ENCODE measurements at regions not wholly inside any gene's neighbourhood (a gene's known extent, or its start where the extent isn't known, plus 50 kb on each side); places are given as distances from the start of the nearest gene placed in this dataset.
A peak's percentile ranks its signal among the peaks of the same experiment; 100 is the strongest.

DNA sequence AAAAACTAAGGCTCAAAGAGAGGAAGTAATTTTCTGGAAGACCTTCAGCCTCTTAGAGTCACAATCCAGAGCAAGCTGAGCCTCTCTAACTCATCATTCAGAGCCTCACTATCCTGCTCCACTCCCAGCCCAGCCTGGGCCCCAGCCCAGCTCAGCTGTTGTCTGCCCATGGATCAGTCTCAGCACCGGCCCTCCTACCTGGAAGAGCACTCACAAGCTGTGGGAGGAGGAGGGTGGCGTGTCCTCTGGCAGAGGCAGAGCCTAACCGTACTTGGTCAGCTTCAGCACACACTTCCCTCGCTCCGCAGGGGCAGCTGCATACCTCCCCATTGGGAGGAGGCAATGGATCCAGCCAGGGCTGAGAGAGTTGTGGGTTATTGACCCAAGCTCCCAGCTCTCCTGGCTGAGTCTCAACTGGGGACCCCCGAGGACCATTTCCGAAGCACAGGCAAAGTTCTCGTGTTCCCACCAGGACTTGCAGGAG is 66.7 kb upstream of the GPR26 start:
- Mint-ChIP-seq H3K27ac (no peak overlapping the region), H3K4me1 (no peaks in the 10 kb centered on the region), H3K9me3 (peaks cover 2% of the 10 kb centered on the region), H3K4me3 (no peak overlapping the region), H3K27me3 (peaks cover 28% of the 10 kb centered on the region), H3K36me3 (no peaks in the 10 kb centered on the region)
- peak; percentile 44 for ATAC-seq

GRCh38 chr10:123600177-123600576 is 66.0 kb upstream of the GPR26 start:
- H3K36me3 Mint-ChIP-seq: no peaks in the 10 kb centered on the region
- no peak overlapping the region for H3K27ac Mint-ChIP-seq
- H3K27me3 Mint-ChIP-seq: peaks cover 32% of the 10 kb centered on the region
- no peak for ATAC-seq
- peaks cover 2% of the 10 kb centered on the region for H3K9me3 Mint-ChIP-seq
- no peaks in the 10 kb centered on the region for H3K4me1 Mint-ChIP-seq
- no peak overlapping the region for H3K4me3 Mint-ChIP-seq

- Mint-ChIP-seq H3K27ac (no peak overlapping the region), H3K4me1 (no peaks in the 10 kb centered on the region), H3K27me3 (peaks cover 52% of the 10 kb centered on the region), H3K9me3 (peaks cover 2% of the 10 kb centered on the region), H3K4me3 (no peak overlapping the region), H3K36me3 (no peaks in the 10 kb centered on the region)
- no peak for ATAC-seq
Measured at GRCh38 chr10:123603130-123603529, 63.0 kb upstream of the GPR26 start.

DNA sequence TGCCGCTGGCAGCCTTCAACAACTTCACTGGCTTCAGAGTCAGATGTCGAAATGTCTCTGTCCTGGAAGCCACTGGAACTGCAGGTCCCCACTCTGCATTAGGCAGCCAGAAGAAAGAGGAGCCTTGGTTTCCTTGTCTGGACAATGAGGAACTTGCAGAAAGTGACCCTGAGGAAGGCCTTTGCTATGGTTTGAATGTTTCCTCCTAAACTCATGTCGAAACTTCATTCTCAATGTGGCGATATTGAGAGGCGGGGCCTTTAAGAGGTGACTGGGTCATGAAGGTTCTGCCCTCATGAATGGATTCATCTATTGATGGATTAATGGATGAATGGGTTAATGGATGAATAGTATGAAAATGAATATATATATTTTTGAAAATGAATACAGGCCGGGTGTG is 61.6 kb upstream of the GPR26 start:
- no peaks in the 10 kb centered on the region for H3K36me3 Mint-ChIP-seq
- no peak for ATAC-seq
- H3K9me3 Mint-ChIP-seq: peaks cover 2% of the 10 kb centered on the region
- H3K27ac Mint-ChIP-seq: no peak overlapping the region
- H3K27me3 Mint-ChIP-seq: peaks cover 47% of the 10 kb centered on the region
- no peak overlapping the region for H3K4me3 Mint-ChIP-seq
- no peaks in the 10 kb centered on the region for H3K4me1 Mint-ChIP-seq

GRCh38 chr10:123606006-123606405 is 60.1 kb upstream of the GPR26 start:
- ATAC-seq: no peak
- no peaks in the 10 kb centered on the region for H3K4me1 Mint-ChIP-seq
- H3K27me3 Mint-ChIP-seq: peaks cover 46% of the 10 kb centered on the region
- H3K36me3 Mint-ChIP-seq: no peaks in the 10 kb centered on the region
- H3K9me3 Mint-ChIP-seq: peaks cover 2% of the 10 kb centered on the region
- H3K4me3 Mint-ChIP-seq: no peak overlapping the region
- H3K27ac Mint-ChIP-seq: no peak overlapping the region

DNA sequence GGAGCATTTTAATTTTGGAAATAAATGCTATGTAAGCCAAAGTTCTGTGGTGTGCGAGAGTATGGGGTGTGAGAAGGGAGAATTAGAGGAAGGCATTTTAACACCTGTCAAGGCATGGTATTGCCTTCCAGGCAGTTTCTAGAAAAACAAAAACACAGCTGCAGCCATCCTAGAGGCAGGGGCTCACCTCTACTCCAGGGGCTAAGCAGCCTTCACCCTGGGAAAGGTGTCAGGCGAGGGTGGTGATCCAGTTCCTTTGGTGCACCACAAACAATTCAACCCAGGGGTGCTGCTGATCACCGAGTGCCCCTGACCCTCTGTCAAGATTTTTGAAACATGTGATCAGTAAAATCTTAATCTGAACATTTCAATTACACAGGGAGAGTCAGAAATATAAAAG is 59.2 kb upstream of the GPR26 start:
- ATAC-seq: no peak
- peaks cover 3% of the 10 kb centered on the region for H3K9me3 Mint-ChIP-seq
- H3K27ac Mint-ChIP-seq: no peak overlapping the region
- no peak overlapping the region for H3K4me3 Mint-ChIP-seq
- peaks cover 46% of the 10 kb centered on the region for H3K27me3 Mint-ChIP-seq
- no peaks in the 10 kb centered on the region for H3K36me3 Mint-ChIP-seq
- H3K4me1 Mint-ChIP-seq: no peaks in the 10 kb centered on the region

DNA sequence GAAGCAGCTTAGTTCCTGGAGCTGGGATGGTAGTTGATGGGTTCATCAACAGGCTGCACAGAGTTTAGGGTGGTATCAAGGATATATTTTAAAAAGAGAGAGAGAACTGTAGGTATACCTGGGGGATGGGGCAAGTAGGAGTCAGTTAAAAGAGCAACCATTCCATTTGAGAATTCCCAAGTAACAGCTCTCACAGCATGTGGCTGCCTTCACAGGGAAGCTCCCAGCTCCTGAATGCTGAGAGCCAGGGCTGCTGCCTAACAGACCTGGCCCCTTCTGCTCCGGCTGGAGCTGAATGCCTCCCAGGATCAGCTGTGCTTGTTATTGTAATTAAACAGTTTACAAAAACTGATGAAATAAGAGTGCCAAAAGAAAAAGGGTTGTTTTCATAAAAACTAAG is 58.8 kb upstream of the GPR26 start:
- H3K27me3 Mint-ChIP-seq: peaks cover 46% of the 10 kb centered on the region
- ATAC-seq: no peak
- H3K9me3 Mint-ChIP-seq: peaks cover 3% of the 10 kb centered on the region
- no peak overlapping the region for H3K4me3 Mint-ChIP-seq
- no peaks in the 10 kb centered on the region for H3K4me1 Mint-ChIP-seq
- H3K36me3 Mint-ChIP-seq: no peaks in the 10 kb centered on the region
- H3K27ac Mint-ChIP-seq: no peak overlapping the region

GRCh38 chr10:123608047-123608446 is 58.1 kb upstream of the GPR26 start:
- Mint-ChIP-seq H3K4me1 (no peaks in the 10 kb centered on the region), H3K36me3 (no peaks in the 10 kb centered on the region), H3K27me3 (peaks cover 46% of the 10 kb centered on the region), H3K27ac (no peak overlapping the region), H3K4me3 (no peak overlapping the region), H3K9me3 (peaks cover 3% of the 10 kb centered on the region)
- no peak for ATAC-seq

GRCh38 chr10:123611243-123611642 is 54.9 kb upstream of the GPR26 start:
- Mint-ChIP-seq H3K27ac (no peak overlapping the region), H3K4me3 (no peak overlapping the region), H3K27me3 (peaks cover 34% of the 10 kb centered on the region), H3K4me1 (no peaks in the 10 kb centered on the region), H3K9me3 (peaks cover 3% of the 10 kb centered on the region), H3K36me3 (no peaks in the 10 kb centered on the region)
- no peak for ATAC-seq

GRCh38 chr10:123611876-123612275 is 54.3 kb upstream of the GPR26 start:
- H3K36me3 Mint-ChIP-seq: no peaks in the 10 kb centered on the region
- H3K4me3 Mint-ChIP-seq: no peak overlapping the region
- ATAC-seq: no peak
- no peaks in the 10 kb centered on the region for H3K4me1 Mint-ChIP-seq
- peaks cover 28% of the 10 kb centered on the region for H3K27me3 Mint-ChIP-seq
- H3K9me3 Mint-ChIP-seq: peaks cover 3% of the 10 kb centered on the region
- no peak overlapping the region for H3K27ac Mint-ChIP-seq

DNA sequence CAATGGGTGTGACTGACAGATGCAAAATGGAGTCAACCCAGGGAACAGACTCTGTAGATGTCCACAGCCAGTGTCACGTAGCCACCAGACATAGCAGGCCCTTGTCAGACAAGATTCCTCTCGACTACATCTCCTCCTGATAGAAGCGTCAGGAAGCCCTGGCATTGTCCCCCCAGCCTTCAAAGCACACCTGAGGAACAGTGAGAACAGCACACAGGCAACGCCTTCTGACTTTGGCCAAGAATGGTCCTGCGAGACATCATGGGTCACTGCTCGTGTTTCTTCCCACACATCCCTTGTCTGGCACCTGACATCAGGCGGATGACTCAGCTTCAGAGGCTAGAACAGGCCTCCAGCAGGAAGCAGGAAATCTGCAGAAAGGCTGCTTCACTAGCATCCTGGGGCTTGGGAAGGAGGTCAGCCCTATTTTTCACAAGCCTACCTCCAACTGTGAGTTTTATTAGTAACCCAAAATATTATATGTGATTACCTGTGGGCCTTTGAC is 52.8 kb upstream of the GPR26 start:
- Mint-ChIP-seq H3K4me1 (no peaks in the 10 kb centered on the region), H3K36me3 (no peaks in the 10 kb centered on the region), H3K9me3 (peaks cover 3% of the 10 kb centered on the region), H3K27ac (no peak overlapping the region), H3K4me3 (no peak overlapping the region), H3K27me3 (peaks cover 14% of the 10 kb centered on the region)
- no peak for ATAC-seq

DNA sequence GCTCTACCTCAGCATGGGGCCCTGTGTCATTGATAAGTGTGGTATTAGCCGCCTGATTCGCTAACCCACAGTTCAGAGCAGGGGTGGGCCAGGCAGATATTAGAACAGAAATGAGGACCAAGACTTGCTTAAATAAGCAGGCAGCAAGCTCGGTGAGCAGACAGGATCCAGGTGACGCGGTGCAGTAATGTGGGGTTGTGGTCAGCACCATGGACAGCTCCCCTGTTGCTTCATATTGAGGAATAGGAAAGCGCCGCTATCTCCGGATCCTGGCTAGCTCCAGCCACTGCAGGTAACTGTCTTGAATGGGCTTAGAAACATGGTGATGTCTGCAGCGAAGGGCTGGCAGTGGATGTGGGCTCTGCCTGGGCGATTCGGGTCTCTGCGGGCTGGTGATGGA is 51.3 kb upstream of the GPR26 start:
- peaks cover 3% of the 10 kb centered on the region for H3K9me3 Mint-ChIP-seq
- H3K4me3 Mint-ChIP-seq: no peak overlapping the region
- H3K36me3 Mint-ChIP-seq: no peaks in the 10 kb centered on the region
- H3K4me1 Mint-ChIP-seq: no peaks in the 10 kb centered on the region
- H3K27me3 Mint-ChIP-seq: peaks cover 20% of the 10 kb centered on the region
- ATAC-seq: no peak
- H3K27ac Mint-ChIP-seq: no peak overlapping the region
